Activated naive CD8-positive, alpha-beta T cell treated with anti-CD3 and anti-CD28 coated beads for 36 hours (primary cell): ENCODE measurements at regions not wholly inside any gene's neighbourhood (a gene's known extent, or its start where the extent isn't known, plus 50 kb on each side); places are given as distances from the start of the nearest gene placed in this dataset.
"Not testable (repeated sequence)": the region's sequence is repeated elsewhere in the genome, so short reads cannot be mapped to it uniquely, and the experiment has no call there.

ENCODE experiments used
- DNase-seq: peaks from one replicate; pipeline ENCODE4 v3.0.0; 2021
- H3K27ac Mint-ChIP-seq: one replicate; pipeline ENCODE4 v1.8.0; 2022; ENCODE audit warnings: mild to moderate bottlenecking, moderate library complexity, mixed read lengths
- H3K27me3 Mint-ChIP-seq: one replicate; pipeline ENCODE4 v1.8.0; 2022; ENCODE audit warnings: mild to moderate bottlenecking, mixed read lengths
- H3K36me3 Mint-ChIP-seq: one replicate; pipeline ENCODE4 v1.8.0; 2021; ENCODE audit warnings: mild to moderate bottlenecking, mixed read lengths
- H3K4me1 Mint-ChIP-seq: one replicate; pipeline ENCODE4 v1.8.0; 2021; ENCODE audit warnings: mixed read lengths
- H3K4me3 Mint-ChIP-seq: one replicate; pipeline ENCODE4 v1.8.0; 2022; ENCODE audit warnings: mild to moderate bottlenecking, moderate library complexity, mixed read lengths
- H3K9me3 Mint-ChIP-seq: one replicate; pipeline ENCODE4 v1.8.0; 2022; ENCODE audit warnings: mixed read lengths

GRCh38 chr6:8301502-8301901 lies 133.8 kb downstream of the SLC35B3 start:
- H3K4me1 Mint-ChIP-seq, result no peaks in the 10 kb centered on the region
- no peak overlapping the region for H3K27ac Mint-ChIP-seq
- H3K4me3 Mint-ChIP-seq, result no peak overlapping the region
- H3K36me3 Mint-ChIP-seq, result no peaks in the 10 kb centered on the region
- H3K27me3 Mint-ChIP-seq, result peaks cover 7% of the 10 kb centered on the region
- DNase-seq, result no peak
- H3K9me3 Mint-ChIP-seq, result no peaks in the 10 kb centered on the region

GRCh38 chr6:8299034-8299433 lies 136.3 kb downstream of the SLC35B3 start:
- DNase-seq, result no peak
- H3K27me3 Mint-ChIP-seq, result peaks cover 7% of the 10 kb centered on the region
- H3K27ac Mint-ChIP-seq, result no peak overlapping the region
- H3K9me3 Mint-ChIP-seq, result peaks cover 2% of the 10 kb centered on the region
- no peaks in the 10 kb centered on the region for H3K36me3 Mint-ChIP-seq
- H3K4me1 Mint-ChIP-seq, result no peaks in the 10 kb centered on the region
- H3K4me3 Mint-ChIP-seq, result no peak overlapping the region

- not testable (repeated sequence) for DNase-seq, H3K27me3 Mint-ChIP-seq, H3K4me1 Mint-ChIP-seq, H3K36me3 Mint-ChIP-seq, H3K9me3 Mint-ChIP-seq, H3K4me3 Mint-ChIP-seq, H3K27ac Mint-ChIP-seq
These were observed 152.4 kb downstream of the SLC35B3 start for GRCh38 chr6:8282946-8283345.

- H3K27me3 Mint-ChIP-seq, result peaks cover 3% of the 10 kb centered on the region
- no peaks in the 10 kb centered on the region for H3K36me3 Mint-ChIP-seq
- no peak overlapping the region for H3K4me3 Mint-ChIP-seq
- no peak overlapping the region for H3K27ac Mint-ChIP-seq
- H3K4me1 Mint-ChIP-seq, result no peaks in the 10 kb centered on the region
- no peaks in the 10 kb centered on the region for H3K9me3 Mint-ChIP-seq
- no peak for DNase-seq
These were observed 153.0 kb downstream of the SLC35B3 start for GRCh38 chr6:8282380-8282779.

DNA sequence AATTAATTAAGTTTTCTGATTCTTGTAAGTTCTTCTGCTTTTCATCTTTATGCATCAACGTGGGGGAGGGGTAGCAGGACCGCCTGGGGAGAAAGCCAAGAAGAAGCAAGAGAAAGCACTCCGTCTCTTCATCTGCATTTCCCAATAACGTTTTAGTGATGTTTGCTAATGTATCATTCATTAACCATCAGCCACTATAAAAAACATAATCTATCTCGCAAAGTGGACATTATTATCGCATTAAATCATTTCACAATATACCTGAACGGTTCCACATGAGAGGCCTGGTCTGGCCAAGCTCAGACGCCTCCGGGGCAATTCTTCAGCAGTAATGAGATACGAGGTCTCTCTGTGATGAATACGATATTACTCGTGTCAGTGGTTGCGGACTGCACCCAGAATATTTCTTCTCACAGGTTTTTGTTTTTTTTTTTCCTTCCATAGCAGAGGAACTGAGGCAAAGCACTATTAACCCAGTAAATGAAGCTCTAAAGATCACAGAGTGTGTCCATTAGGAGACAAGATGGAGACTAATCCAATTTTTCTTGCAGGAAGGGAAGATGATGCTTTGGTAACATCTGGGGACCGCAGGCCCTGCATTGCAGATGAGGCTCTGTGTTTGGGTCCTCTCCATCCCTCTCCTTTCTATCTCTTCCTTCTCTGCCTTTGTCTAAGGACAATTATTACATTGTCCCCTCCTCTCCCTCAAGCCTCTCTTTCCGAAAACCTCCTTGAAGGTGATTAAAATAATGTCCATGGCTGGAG lies 156.1 kb downstream of the SLC35B3 start:
- Mint-ChIP-seq H3K36me3 (no peaks in the 10 kb centered on the region), H3K27me3 (peaks cover 3% of the 10 kb centered on the region), H3K9me3 (no peaks in the 10 kb centered on the region), H3K4me3 (no peak overlapping the region), H3K27ac (no peak overlapping the region), H3K4me1 (no peaks in the 10 kb centered on the region)
- no peak for DNase-seq

DNA sequence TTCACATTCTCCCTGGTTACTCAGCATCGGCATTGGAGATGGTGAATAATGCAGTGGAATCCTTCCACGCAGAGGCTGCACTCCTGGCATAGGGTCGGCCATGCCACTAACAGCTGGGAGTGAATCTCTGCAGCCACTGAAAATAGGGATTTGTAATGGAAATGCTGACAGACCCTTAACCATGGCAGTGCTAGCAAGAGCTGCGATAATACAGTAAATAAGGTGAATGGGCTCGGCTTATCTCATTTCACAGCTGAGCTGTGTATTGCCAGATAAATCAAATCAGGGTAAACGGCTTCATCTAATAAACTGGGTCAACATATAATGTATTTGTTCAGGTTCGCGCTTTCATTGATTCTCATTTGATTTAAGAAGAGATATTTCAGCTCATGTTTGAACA lies 156.8 kb downstream of the SLC35B3 start:
- H3K27me3 Mint-ChIP-seq, result peaks cover 3% of the 10 kb centered on the region
- H3K4me3 Mint-ChIP-seq, result no peak overlapping the region
- H3K9me3 Mint-ChIP-seq, result no peaks in the 10 kb centered on the region
- no peak for DNase-seq
- H3K27ac Mint-ChIP-seq, result no peak overlapping the region
- H3K36me3 Mint-ChIP-seq, result no peaks in the 10 kb centered on the region
- no peaks in the 10 kb centered on the region for H3K4me1 Mint-ChIP-seq

DNA sequence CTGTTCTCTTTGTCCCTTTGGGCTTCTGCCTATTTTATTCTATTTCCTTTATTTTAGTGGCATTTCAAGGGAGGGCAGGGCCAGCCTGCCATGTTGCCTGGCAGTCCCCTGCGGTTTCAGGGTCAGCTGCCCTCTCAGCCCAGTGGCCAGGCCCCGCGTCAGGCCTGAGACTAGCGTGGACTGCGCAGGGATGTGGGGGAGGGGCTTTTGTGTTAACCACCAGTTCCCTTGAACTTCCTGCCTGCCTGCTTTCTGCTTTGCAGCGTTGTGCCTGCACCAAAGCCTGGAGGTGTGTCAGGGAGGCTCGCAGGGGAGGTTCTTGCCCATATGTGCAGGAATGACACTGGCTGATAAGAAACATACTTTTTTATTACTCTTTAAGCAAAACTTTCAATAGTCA lies 157.6 kb downstream of the SLC35B3 start:
- DNase-seq, result peak; percentile 3
- Mint-ChIP-seq H3K4me3 (no peak overlapping the region), H3K27ac (no peak overlapping the region), H3K4me1 (no peaks in the 10 kb centered on the region), H3K27me3 (peaks cover 2% of the 10 kb centered on the region), H3K9me3 (no peaks in the 10 kb centered on the region), H3K36me3 (no peaks in the 10 kb centered on the region)

GRCh38 chr6:8276148-8276547 lies 159.2 kb downstream of the SLC35B3 start:
- Mint-ChIP-seq H3K4me3 (no peak overlapping the region), H3K27ac (no peak overlapping the region), H3K36me3 (no peaks in the 10 kb centered on the region), H3K27me3 (no peaks in the 10 kb centered on the region), H3K9me3 (no peaks in the 10 kb centered on the region), H3K4me1 (no peaks in the 10 kb centered on the region)
- DNase-seq, result no peak

DNA sequence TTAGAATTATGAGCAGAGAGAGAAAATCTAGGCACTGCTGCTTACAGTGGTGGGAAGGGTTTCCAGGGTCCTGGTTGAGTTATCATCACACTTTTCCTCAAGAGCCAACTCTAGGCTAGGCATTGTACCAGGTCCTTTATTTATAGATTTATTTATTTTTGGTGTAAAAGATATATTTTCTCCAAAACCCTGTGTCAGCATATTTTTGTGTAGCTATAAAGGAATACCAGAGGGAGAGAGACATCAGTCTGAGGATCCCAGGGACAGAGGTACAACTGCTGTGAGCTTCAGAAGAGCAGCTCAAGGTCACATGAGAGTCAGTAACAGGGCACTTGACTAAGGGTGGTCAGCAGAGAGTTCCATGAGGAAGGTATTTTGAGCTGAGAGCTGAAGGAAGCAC lies 159.7 kb downstream of the SLC35B3 start:
- Mint-ChIP-seq H3K4me1 (no peaks in the 10 kb centered on the region), H3K27me3 (no peaks in the 10 kb centered on the region), H3K9me3 (no peaks in the 10 kb centered on the region), H3K27ac (no peak overlapping the region), H3K4me3 (no peak overlapping the region), H3K36me3 (no peaks in the 10 kb centered on the region)
- no peak for DNase-seq

- no peak overlapping the region for H3K4me3 Mint-ChIP-seq
- H3K27ac Mint-ChIP-seq, result no peak overlapping the region
- no peaks in the 10 kb centered on the region for H3K27me3 Mint-ChIP-seq
- H3K36me3 Mint-ChIP-seq, result no peaks in the 10 kb centered on the region
- H3K9me3 Mint-ChIP-seq, result no peaks in the 10 kb centered on the region
- no peak for DNase-seq
- H3K4me1 Mint-ChIP-seq, result no peaks in the 10 kb centered on the region
These were observed 161.1 kb downstream of the SLC35B3 start for GRCh38 chr6:8274226-8274625.

- Mint-ChIP-seq H3K27me3 (peaks cover 7% of the 10 kb centered on the region), H3K9me3 (no peaks in the 10 kb centered on the region), H3K4me3 (no peak overlapping the region), H3K27ac (no peak overlapping the region), H3K4me1 (no peaks in the 10 kb centered on the region), H3K36me3 (peaks cover 2% of the 10 kb centered on the region)
- no peak for DNase-seq
These were observed 165.4 kb downstream of the SLC35B3 start for GRCh38 chr6:8269872-8270454.

- H3K36me3 Mint-ChIP-seq, result peaks cover 2% of the 10 kb centered on the region
- H3K9me3 Mint-ChIP-seq, result no peaks in the 10 kb centered on the region
- no peak for DNase-seq
- no peaks in the 10 kb centered on the region for H3K4me1 Mint-ChIP-seq
- no peak overlapping the region for H3K4me3 Mint-ChIP-seq
- H3K27ac Mint-ChIP-seq, result no peak overlapping the region
- peaks cover 10% of the 10 kb centered on the region for H3K27me3 Mint-ChIP-seq
These were observed 166.3 kb downstream of the SLC35B3 start for GRCh38 chr6:8269094-8269493.

GRCh38 chr6:8268606-8269005 lies 166.3 kb upstream of the EEF1E1 start:
- Mint-ChIP-seq H3K4me3 (no peak overlapping the region), H3K4me1 (no peaks in the 10 kb centered on the region), H3K27ac (no peak overlapping the region), H3K9me3 (no peaks in the 10 kb centered on the region), H3K36me3 (peaks cover 2% of the 10 kb centered on the region), H3K27me3 (peaks cover 10% of the 10 kb centered on the region)
- no peak for DNase-seq

- no peaks in the 10 kb centered on the region for H3K4me1 Mint-ChIP-seq
- no peaks in the 10 kb centered on the region for H3K9me3 Mint-ChIP-seq
- H3K27me3 Mint-ChIP-seq, result peaks cover 10% of the 10 kb centered on the region
- H3K27ac Mint-ChIP-seq, result no peak overlapping the region
- H3K36me3 Mint-ChIP-seq, result peaks cover 2% of the 10 kb centered on the region
- DNase-seq, result no peak
- no peak overlapping the region for H3K4me3 Mint-ChIP-seq
These were observed 165.8 kb upstream of the EEF1E1 start for GRCh38 chr6:8268156-8268555.

GRCh38 chr6:8260610-8261009 lies 158.3 kb upstream of the EEF1E1 start:
- no peak overlapping the region for H3K27ac Mint-ChIP-seq
- H3K36me3 Mint-ChIP-seq, result no peaks in the 10 kb centered on the region
- no peak overlapping the region for H3K4me3 Mint-ChIP-seq
- no peaks in the 10 kb centered on the region for H3K9me3 Mint-ChIP-seq
- no peaks in the 10 kb centered on the region for H3K4me1 Mint-ChIP-seq
- DNase-seq, result no peak
- peaks cover 23% of the 10 kb centered on the region for H3K27me3 Mint-ChIP-seq

DNA sequence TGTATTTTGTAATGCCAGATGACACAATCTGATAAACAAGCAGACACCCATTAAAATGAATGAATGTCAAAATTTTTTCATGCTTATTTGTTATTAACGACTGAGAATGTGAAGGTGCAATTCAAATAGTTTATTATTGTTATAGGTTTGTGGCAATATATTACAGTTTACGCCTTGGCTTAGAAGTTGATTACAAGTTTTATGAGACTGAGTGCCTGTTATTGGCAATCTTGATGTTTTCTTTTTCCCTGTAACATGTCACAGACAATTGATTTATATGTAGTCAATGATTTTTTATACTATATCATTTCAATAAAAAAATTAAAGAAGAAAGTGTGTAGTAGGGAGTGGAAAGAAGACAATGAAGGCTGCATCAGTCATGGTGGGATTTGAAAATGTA lies 144.1 kb upstream of the EEF1E1 start:
- Mint-ChIP-seq H3K4me3 (no peak overlapping the region), H3K9me3 (no peaks in the 10 kb centered on the region), H3K36me3 (no peaks in the 10 kb centered on the region), H3K4me1 (no peaks in the 10 kb centered on the region), H3K27me3 (peaks cover 3% of the 10 kb centered on the region), H3K27ac (no peak overlapping the region)
- DNase-seq, result no peak
